ENCODE measurements at regions not wholly inside any gene's neighbourhood (a gene's known extent, or its start where the extent isn't known, plus 50 kb on each side); places are given as distances from the start of the nearest gene placed in this dataset.

DNA sequence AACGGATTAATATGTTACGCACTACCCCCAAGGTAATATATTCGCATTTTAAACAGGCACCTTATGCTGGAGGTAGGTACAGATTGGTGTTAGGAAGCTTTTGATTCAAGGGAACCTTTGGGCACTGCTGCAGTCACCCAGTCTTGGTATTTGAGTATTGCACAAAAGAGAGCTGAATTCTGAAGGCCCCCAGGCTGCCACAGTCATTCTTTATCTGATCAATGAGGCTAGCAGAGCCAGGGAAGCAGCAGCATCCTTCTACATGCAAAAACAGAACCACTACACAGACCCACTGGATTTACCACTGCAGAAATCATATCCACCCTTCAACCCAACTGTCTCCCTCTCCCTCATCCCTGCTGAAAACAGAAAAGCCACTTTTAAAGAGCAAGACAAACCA lies 121.2 kb upstream of the GRIN3A start:
- TF ChIP-seq, protein P1, sequence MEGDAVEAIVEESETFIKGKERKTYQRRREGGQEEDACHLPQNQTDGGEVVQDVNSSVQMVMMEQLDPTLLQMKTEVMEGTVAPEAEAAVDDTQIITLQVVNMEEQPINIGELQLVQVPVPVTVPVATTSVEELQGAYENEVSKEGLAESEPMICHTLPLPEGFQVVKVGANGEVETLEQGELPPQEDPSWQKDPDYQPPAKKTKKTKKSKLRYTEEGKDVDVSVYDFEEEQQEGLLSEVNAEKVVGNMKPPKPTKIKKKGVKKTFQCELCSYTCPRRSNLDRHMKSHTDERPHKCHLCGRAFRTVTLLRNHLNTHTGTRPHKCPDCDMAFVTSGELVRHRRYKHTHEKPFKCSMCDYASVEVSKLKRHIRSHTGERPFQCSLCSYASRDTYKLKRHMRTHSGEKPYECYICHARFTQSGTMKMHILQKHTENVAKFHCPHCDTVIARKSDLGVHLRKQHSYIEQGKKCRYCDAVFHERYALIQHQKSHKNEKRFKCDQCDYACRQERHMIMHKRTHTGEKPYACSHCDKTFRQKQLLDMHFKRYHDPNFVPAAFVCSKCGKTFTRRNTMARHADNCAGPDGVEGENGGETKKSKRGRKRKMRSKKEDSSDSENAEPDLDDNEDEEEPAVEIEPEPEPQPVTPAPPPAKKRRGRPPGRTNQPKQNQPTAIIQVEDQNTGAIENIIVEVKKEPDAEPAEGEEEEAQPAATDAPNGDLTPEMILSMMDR (IDR thresholded peaks at IDR 0.05; ENCODE audit: control extremely low read depth in 1 of 3, insufficient read depth in 1 of 3, low read depth in 1 of 3, low read length in 3 of 3), result no peak
- TF ChIP-seq PHF8 (conservative IDR thresholded peaks at IDR 0.05; ENCODE audit: low read depth, low read length) (no peak), NRF1 (IDR thresholded peaks at IDR 0.05; ENCODE audit: low read depth, low read length) (no peak), POLR2A (IDR thresholded peaks at IDR 0.05; ENCODE audit: control extremely low read depth in 1 of 2, low read depth in 2 of 2, low read length in 2 of 2) (no peak)
- TF ChIP-seq, protein P2, sequence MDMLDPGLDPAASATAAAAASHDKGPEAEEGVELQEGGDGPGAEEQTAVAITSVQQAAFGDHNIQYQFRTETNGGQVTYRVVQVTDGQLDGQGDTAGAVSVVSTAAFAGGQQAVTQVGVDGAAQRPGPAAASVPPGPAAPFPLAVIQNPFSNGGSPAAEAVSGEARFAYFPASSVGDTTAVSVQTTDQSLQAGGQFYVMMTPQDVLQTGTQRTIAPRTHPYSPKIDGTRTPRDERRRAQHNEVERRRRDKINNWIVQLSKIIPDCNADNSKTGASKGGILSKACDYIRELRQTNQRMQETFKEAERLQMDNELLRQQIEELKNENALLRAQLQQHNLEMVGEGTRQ (IDR thresholded peaks at IDR 0.05; ENCODE audit: low read length), result no peak
- TF ChIP-seq, protein P3, sequence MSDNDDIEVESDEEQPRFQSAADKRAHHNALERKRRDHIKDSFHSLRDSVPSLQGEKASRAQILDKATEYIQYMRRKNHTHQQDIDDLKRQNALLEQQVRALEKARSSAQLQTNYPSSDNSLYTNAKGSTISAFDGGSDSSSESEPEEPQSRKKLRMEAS (IDR thresholded peaks at IDR 0.05), result no peak

Data from H1 (cell line).